Neuron (in vitro differentiated cells): ENCODE measurements at regions not wholly inside any gene's neighbourhood (a gene's known extent, or its start where the extent isn't known, plus 50 kb on each side); places are given as distances from the start of the nearest gene placed in this dataset.

Experiments used
- H2AFZ ChIP-seq: one replicate; pipeline ENCODE4 v1.6.1; 2013; ENCODE audit warnings: low read depth, mild to moderate bottlenecking, inconsistent platforms, low read length, moderate library complexity
- H3K27me3 ChIP-seq: one replicate; pipeline ENCODE4 v1.6.1; 2013; ENCODE audit warnings: low read length; ENCODE audit not compliant: insufficient read depth
- H3K36me3 ChIP-seq: one replicate; pipeline ENCODE4 v1.6.1; 2013; ENCODE audit warnings: low read length; ENCODE audit not compliant: insufficient read depth
- H3K4me1 ChIP-seq: one replicate; pipeline ENCODE4 v1.6.1; 2013; ENCODE audit warnings: low read length; ENCODE audit not compliant: insufficient read depth
- H3K4me3 ChIP-seq: 2 replicates; pipeline ENCODE4 v1.5.1; 2013; ENCODE audit warnings: mild to moderate bottlenecking, low read length, moderate library complexity
- H3K9me3 ChIP-seq: one replicate; pipeline ENCODE4 v1.6.1; 2013; ENCODE audit warnings: low read length

DNA sequence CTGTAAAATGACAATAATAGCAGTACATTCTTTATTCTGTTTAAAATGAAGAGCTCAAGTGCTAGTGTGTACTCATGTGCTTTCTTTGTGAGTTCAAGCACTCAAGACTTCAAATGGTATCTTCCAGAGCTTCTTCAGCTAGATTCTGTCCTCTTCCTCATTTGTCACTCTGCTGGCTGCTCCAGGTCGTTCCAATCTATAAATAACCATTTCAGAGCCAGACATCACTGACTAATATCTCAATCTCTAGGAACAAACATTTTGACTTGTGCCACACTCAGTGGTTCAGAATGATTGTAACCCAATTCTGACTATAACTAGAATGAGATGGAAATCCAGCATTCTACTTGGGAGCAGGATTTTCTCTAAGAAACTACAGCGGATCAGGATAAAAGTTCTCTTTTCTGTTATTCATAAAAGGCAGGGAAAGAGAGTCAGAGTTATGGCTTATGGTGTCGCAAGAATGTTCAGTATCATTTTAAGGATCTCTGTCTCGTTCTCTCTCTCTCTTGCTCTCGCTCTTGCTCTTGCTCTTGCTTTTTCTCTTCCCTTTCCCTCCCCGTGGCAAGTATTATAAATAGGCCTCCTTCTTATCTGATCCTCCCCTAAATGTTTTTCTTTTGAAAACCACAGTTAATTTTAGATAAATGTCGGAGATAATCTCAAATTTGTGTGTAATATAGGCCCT is 116.3 kb upstream of the MAF start:
- Histone ChIP-seq H3K36me3 (no peaks in the 10 kb centered on the region), H2AFZ (no peak overlapping the region), H3K27me3 (no peaks in the 10 kb centered on the region), H3K4me3 (no peak overlapping the region), H3K9me3 (no peaks in the 10 kb centered on the region), H3K4me1 (no peaks in the 10 kb centered on the region)

DNA sequence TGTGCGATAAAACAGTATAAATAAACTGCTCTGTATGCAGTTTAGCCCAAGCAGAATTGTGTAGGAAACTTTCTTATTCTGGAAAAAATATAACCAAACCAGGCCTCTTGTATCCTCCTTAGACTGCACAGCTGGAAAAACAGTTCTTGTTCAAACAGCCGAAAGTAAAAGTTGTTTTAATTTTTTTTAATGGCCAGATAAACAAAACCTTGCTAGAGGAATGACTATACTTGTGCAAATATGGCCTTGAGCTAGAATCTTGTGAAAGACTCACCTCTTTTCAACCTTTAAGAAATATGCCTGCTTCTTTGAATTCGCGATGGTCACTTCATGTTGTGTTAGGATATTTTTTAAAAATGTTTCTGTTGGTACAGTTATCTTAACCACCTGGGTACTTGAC is 114.5 kb upstream of the MAF start:
- no peaks in the 10 kb centered on the region for H3K9me3 ChIP-seq
- H3K4me3 ChIP-seq = no peak overlapping the region
- no peaks in the 10 kb centered on the region for H3K36me3 ChIP-seq
- no peaks in the 10 kb centered on the region for H3K4me1 ChIP-seq
- H3K27me3 ChIP-seq = no peaks in the 10 kb centered on the region
- no peak overlapping the region for H2AFZ ChIP-seq

DNA sequence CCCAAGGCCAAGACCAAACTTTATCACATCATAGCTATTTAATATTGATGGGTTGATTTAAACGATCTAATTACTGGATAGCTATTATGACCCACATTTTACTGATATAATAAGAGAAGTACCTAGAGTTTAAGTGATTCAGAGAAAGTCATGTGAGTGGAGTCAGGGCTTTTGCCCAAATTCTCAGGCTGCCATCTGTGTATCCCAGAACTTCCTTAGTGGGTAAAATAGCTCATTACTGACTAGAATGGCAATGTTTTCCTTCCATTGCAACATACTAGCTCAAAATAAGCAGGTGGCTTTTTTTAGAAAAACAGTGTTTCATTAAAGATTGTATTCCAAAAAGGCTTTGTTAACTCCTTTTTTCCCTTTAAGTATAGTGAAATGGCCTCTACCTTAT is 113.9 kb upstream of the MAF start:
- Histone ChIP-seq H3K27me3 (no peaks in the 10 kb centered on the region), H2AFZ (no peak overlapping the region), H3K4me3 (no peak overlapping the region), H3K36me3 (no peaks in the 10 kb centered on the region), H3K4me1 (no peaks in the 10 kb centered on the region), H3K9me3 (no peaks in the 10 kb centered on the region)

DNA sequence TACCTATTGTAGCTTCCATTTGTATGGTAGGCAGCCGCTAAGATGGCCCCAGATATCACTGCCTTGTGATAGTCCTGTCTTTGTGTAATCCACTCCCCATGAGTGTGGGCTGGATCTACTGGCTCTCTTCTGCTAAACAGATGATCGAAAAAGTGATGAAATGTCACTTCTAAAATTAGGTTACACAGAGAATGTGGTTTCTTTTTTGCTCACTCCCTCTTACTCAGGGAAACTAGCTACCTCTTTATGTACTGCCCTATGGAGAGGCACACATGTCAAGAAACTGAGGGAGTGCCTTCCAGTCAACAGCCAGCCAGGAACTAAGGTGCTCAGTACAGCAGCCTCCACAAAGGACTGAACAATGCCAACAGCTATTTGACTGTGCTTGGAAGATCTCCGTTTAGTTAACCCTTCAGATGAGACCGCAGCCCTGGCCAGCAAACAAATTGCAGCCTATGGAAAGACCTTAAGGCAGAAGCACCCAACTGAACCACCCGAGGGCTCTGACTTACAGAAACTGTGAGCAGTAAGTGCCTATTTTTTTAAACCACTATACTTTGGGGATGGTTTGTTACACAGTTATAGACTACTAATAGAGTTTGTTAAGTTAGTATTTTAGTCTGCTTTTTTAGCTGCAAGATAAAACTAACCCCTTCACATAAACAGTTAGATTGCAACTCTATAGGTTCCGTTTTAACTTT is 113.2 kb upstream of the MAF start:
- no peaks in the 10 kb centered on the region for H3K9me3 ChIP-seq
- no peak overlapping the region for H3K4me3 ChIP-seq
- no peaks in the 10 kb centered on the region for H3K27me3 ChIP-seq
- no peaks in the 10 kb centered on the region for H3K36me3 ChIP-seq
- no peak overlapping the region for H2AFZ ChIP-seq
- H3K4me1 ChIP-seq = no peaks in the 10 kb centered on the region

DNA sequence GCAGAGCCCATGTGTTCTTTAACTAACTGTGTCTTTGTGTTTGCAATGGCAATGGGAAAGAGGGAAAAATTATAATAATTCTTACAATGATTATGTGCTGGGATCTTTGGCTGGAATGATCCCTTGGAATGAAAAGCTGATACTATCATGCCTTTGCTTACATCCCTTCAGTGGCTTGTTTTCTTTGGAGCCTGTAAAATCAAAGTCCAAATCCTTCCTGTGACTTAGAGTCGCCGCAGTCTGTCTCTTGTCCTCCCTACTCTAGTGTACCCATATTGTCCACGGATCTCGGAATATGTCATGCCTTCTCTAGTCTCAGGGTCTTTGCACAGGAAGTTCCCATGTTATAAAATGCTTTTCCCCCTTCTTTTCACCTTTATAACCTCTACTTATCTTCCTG is 111.7 kb upstream of the MAF start:
- Histone ChIP-seq H3K9me3 (no peaks in the 10 kb centered on the region), H3K27me3 (no peaks in the 10 kb centered on the region)

DNA sequence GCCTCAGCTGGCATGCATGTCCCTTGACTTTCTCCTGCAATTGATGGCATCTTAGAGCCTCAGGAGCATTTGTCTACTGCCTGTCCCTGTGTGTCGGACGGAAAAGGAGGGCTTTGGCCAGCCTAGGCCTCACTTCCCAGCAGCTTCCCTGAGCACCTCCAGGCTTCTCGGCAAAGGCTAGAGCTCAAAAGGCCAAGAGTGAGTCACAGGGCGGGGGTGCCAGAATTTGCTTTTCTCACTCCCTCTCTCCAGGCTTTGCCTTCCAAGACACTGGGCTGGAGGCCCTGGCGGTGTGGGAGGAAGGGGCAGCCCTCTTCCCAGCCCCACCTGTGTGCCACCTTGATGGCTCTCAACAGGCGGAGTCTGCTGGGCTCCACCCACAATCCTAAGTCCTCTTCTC is 107.3 kb upstream of the MAF start:
- Histone ChIP-seq H2AFZ (no peak overlapping the region), H3K27me3 (no peaks in the 10 kb centered on the region), H3K9me3 (peaks cover 1% of the 10 kb centered on the region), H3K36me3 (no peaks in the 10 kb centered on the region), H3K4me3 (no peak overlapping the region), H3K4me1 (no peaks in the 10 kb centered on the region)

More for the DNA sequence above, 111.7 kb upstream of the MAF start:
- no peak overlapping the region for H2AFZ ChIP-seq
- H3K4me1 ChIP-seq = no peaks in the 10 kb centered on the region
- H3K4me3 ChIP-seq = no peak overlapping the region
- H3K36me3 ChIP-seq = no peaks in the 10 kb centered on the region

DNA sequence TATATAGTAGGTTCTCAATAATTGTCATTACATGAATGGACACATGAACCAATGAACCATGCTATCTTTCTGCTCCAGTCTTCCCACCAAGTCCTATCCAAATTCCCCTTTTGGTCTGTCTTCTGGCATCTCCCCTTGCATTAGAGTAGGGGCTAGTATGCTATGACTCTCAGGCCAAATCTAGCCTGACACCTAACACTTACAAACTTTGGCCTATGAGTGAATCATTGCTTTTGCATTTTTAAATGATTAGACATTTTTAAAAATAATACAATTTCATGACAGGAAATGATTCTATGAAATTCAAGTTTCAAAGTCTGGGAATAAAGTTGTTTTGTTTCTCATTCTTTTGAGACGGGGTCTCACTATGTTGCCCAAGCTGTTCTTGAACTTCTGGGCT is 102.5 kb upstream of the MAF start:
- H3K27me3 ChIP-seq = no peaks in the 10 kb centered on the region
- no peaks in the 10 kb centered on the region for H3K4me1 ChIP-seq
- no peak overlapping the region for H2AFZ ChIP-seq
- no peak overlapping the region for H3K4me3 ChIP-seq
- peaks cover 1% of the 10 kb centered on the region for H3K9me3 ChIP-seq
- no peaks in the 10 kb centered on the region for H3K36me3 ChIP-seq

DNA sequence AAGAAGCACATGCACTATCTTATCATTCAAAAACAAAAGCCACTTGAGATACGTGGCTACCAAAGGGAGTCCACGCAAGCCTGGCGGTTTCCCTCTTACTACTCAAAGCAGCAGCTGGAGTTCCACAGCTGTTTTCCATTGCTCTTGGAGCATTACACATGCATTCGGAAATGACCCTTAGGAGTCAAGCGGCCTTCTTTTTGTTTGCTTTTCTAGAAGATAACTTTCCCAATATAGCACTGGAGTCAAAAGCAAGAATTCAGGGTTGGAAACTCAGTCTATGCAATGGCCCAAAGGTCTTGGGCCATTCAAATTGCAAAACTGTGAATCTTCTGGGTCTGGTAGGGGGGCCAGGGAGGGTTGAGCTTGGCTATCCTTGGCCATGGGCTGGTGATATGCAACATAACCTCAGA is 97.8 kb upstream of the MAF start:
- H3K4me1 ChIP-seq = no peaks in the 10 kb centered on the region
- H3K4me3 ChIP-seq = no peak overlapping the region
- H2AFZ ChIP-seq = no peak overlapping the region
- no peaks in the 10 kb centered on the region for H3K36me3 ChIP-seq
- no peaks in the 10 kb centered on the region for H3K27me3 ChIP-seq
- H3K9me3 ChIP-seq = no peaks in the 10 kb centered on the region

DNA sequence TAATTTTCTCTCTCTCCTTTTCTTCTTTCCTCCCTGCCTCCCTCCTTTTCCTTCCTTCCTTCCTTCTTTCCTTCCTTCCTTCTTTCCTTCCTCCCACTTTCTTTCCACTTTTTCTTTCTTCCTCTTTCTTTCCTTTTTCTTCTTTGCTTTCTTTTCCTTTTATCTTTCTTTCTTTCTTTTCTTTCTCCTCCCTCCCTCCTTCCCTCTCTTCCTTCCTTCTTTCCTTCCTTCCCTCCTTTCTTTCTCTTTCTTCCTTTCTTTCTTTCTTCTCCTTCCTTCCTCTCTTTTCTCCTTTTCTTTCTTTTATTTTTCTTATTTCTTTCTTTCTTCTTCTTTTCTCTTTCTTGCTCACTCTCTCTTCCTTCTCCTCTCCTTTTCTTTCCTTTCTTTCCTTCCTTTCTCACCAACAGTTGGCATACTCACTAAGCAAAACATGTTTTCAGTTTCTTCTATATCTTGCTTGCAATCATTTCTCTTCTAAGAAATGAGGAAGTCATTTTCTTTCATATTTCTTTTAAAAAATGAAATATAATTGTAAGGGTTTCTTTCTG is 97.1 kb upstream of the MAF start:
- H3K9me3 ChIP-seq = no peaks in the 10 kb centered on the region
- no peak overlapping the region for H3K4me3 ChIP-seq
- H3K36me3 ChIP-seq = no peaks in the 10 kb centered on the region
- no peak overlapping the region for H2AFZ ChIP-seq
- H3K4me1 ChIP-seq = no peaks in the 10 kb centered on the region
- H3K27me3 ChIP-seq = no peaks in the 10 kb centered on the region

DNA sequence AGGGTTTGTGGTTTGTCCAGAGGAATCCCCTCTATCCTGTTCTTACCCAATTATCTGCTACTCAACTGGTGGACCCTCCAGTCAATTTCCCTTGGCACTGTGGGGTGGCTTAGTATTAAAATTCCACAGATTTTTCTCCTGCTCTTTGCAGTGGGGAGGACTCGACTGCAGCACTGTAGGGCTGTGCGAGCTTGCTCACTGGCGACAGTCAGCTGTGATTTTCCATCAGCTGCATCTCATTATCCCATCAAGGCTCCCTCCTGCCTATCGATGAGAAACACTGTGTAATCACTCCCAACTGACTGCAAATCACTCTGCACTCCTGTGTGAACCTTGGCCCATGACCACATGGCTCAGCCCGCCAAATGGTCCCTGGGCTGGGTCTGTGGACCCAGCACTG is 90.5 kb upstream of the MAF start:
- Histone ChIP-seq H3K4me1 (peaks cover 12% of the 10 kb centered on the region), H3K4me3 (no peak overlapping the region), H3K27me3 (no peaks in the 10 kb centered on the region), H2AFZ (no peak overlapping the region), H3K36me3 (no peaks in the 10 kb centered on the region), H3K9me3 (no peaks in the 10 kb centered on the region)

DNA sequence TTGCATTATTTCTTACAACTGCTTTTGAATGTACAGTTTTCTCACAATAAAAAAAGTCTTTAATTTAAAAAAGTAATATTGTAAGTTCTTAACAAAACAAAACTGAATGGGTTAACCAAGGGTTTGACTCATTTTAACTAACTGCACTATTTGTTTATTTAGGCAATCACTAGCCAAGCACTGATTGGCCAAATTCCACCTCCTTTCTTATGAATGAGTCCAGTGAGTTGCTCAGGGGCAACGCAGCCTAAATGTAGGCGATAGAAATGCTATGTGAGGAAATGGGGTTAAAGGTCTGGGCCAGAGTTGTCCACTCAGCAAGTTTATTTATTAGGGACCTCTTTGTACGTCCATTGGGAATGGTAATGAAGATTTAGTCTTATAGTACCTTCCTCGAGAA is 89.6 kb upstream of the MAF start:
- Histone ChIP-seq H3K27me3 (no peaks in the 10 kb centered on the region), H3K4me3 (no peak overlapping the region), H2AFZ (no peak overlapping the region), H3K9me3 (no peaks in the 10 kb centered on the region), H3K36me3 (no peaks in the 10 kb centered on the region), H3K4me1 (peaks cover 18% of the 10 kb centered on the region)

DNA sequence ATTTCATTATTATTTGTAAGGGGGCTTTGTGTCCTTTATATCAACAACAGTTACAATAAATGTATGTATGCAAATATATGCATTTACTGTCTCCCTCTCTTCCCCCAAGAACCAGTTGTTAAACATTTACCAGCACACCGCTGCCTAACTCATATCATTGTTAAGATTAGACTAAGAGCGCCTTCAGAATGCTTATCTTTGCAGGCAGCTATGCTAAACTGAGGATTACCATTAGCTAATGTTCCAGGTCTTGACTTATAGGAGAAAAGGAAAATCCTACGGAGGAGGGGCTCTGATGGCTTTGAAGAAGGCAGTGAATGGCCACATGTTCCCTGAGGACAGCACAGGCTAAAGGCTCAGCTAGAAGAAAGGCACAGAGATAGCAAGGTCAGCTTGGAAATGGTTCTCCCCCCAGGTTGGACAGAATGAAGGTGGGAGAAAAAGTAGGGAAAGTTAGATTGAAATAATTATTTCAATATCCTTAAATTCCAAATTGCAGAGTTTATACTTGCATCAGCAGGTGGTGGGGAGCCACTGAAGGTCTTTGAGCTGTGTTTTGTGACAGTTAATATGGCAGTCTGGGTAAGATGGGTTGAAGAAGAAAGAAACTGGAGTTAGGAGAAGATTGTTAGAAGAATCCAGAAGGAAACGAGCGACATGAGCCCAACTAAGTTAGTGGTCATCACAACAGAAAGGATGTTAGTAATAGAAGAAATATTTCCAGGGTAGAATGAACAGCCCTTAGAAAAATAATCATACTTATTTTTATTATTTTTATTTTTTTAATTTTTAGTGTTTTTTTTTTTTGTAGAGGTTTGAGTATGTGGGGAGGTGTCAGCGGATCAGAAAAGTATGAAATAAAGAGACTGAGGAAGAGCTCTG is 87.0 kb upstream of the MAF start:
- H3K36me3 ChIP-seq = no peaks in the 10 kb centered on the region
- H3K4me3 ChIP-seq = no peak overlapping the region
- H3K4me1 ChIP-seq = peaks cover 23% of the 10 kb centered on the region
- no peaks in the 10 kb centered on the region for H3K27me3 ChIP-seq
- no peak overlapping the region for H2AFZ ChIP-seq
- H3K9me3 ChIP-seq = no peaks in the 10 kb centered on the region

DNA sequence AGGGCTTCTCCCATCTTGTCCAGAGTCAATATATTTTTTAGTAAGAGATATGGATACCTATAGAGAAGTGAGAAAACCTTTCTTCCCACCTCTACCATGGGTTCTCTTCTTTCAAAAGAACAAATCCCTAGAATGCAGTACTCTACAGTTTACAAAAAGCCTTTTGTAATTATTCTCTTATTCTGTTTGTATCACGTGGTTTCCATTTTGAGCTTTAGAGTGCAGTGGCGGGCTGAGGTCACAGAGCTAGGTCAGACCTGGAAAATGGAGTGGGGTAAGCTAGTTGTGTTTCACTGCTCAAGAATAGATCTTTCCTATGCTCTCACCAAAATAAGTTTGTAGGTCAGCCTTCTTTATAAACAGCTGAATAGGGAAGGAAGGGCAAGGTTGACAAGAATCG is 85.3 kb upstream of the MAF start:
- H3K27me3 ChIP-seq = no peaks in the 10 kb centered on the region
- H2AFZ ChIP-seq = no peak overlapping the region
- H3K4me3 ChIP-seq = peak overlapping the region; percentile 13
- H3K36me3 ChIP-seq = no peaks in the 10 kb centered on the region
- no peaks in the 10 kb centered on the region for H3K9me3 ChIP-seq
- H3K4me1 ChIP-seq = peaks cover 17% of the 10 kb centered on the region
